HG03442 (cell line): ENCODE measurements at regions not wholly inside any gene's neighbourhood (a gene's known extent, or its start where the extent isn't known, plus 50 kb on each side); places are given as distances from the start of the nearest gene placed in this dataset.

Experiments
- ATAC-seq: cut with Tn5 transposase; IDR thresholded peaks from one replicate; pipeline ENCODE4 v1.9.1; 2021; ENCODE audit warnings: mild to moderate bottlenecking, moderate library complexity; ENCODE audit not compliant: unreplicated experiment

- no peak for ATAC-seq
Measured at GRCh38 chr5:68771221-68771620, 322.6 kb upstream of the SLC30A5 start.

- ATAC-seq: no peak
Measured at GRCh38 chr5:68771732-68772131, 322.1 kb upstream of the SLC30A5 start.

- no peak for ATAC-seq
Measured at GRCh38 chr5:68776381-68776780, 317.4 kb upstream of the SLC30A5 start.

GRCh38 chr5:68777135-68777534, 316.7 kb upstream of the SLC30A5 start:
- ATAC-seq: no peak

GRCh38 chr5:68778484-68778883, 315.3 kb upstream of the SLC30A5 start:
- no peak for ATAC-seq

GRCh38 chr5:68780299-68780955, 313.4 kb upstream of the SLC30A5 start:
- no peak for ATAC-seq

GRCh38 chr5:68793074-68793473, 300.7 kb upstream of the SLC30A5 start:
- no peak for ATAC-seq

GRCh38 chr5:68793993-68794392, 299.8 kb upstream of the SLC30A5 start:
- no peak for ATAC-seq

- no peak for ATAC-seq
Measured at GRCh38 chr5:68795190-68795589, 298.6 kb upstream of the SLC30A5 start.

- no peak for ATAC-seq
Measured at GRCh38 chr5:68798877-68799843, 294.7 kb upstream of the SLC30A5 start.

- no peak for ATAC-seq
Measured at GRCh38 chr5:68802430-68802829, 291.4 kb upstream of the SLC30A5 start.

- no peak for ATAC-seq
Measured at GRCh38 chr5:68803881-68804319, 289.9 kb upstream of the SLC30A5 start.

GRCh38 chr5:68804343-68804742, 289.5 kb upstream of the SLC30A5 start:
- ATAC-seq: no peak

- no peak for ATAC-seq
Measured at GRCh38 chr5:68805444-68805843, 288.4 kb upstream of the SLC30A5 start.

- no peak for ATAC-seq
Measured at GRCh38 chr5:68817632-68818031, 276.2 kb upstream of the SLC30A5 start.

- ATAC-seq: no peak
Measured at GRCh38 chr5:68818057-68818695, 275.6 kb upstream of the SLC30A5 start.

GRCh38 chr5:68818870-68819269, 274.9 kb upstream of the SLC30A5 start:
- no peak for ATAC-seq

GRCh38 chr5:68821056-68821455, 272.8 kb upstream of the SLC30A5 start:
- ATAC-seq: no peak

GRCh38 chr5:68822796-68823195, 271.0 kb upstream of the SLC30A5 start:
- no peak for ATAC-seq

GRCh38 chr5:68823301-68823700, 270.5 kb upstream of the SLC30A5 start:
- no peak for ATAC-seq

GRCh38 chr5:68830377-68830898, 263.4 kb upstream of the SLC30A5 start:
- ATAC-seq: no peak
